ENCODE measurements at regions not wholly inside any gene's neighbourhood (a gene's known extent, or its start where the extent isn't known, plus 50 kb on each side); places are given as distances from the start of the nearest gene placed in this dataset. TPM values are rescaled to one million over a fixed set of nuclear protein-coding genes. Genes with fewer than 3 reads are reported as not detected.
"Not testable (repeated sequence)": the region's sequence is repeated elsewhere in the genome, so short reads cannot be mapped to it uniquely, and the experiment has no call there.

DNA sequence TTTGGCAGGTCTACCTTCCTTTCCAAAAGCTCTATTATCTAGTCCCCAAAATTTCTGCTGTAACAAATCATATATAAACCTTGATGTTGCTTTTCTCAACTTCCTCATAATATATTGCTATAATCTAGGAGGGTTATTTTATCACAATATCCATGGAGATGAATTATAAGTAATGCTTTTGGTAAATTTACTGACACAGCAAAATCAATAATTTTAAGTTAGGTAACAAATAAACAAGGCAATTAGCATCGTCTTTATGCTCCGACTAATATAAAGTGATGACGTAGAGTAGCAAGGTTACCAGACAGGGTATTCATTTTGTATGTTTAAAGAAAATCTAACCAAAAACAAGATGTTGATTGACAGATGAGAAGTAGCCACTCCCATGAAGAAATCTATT, 132.3 kb upstream of the ST8SIA4 start:
- no peaks in the 10 kb centered on the region for H3K4me1 ChIP-seq (ENCODE audit: insufficient read depth)
- H3K27ac ChIP-seq (ENCODE audit: low read depth) = no peak overlapping the region
- no peaks in the 10 kb centered on the region for H3K36me3 ChIP-seq (ENCODE audit: insufficient read depth)
- 98% methylated on average over 3 of the region's 3 CpGs for WGBS
- DNase-seq (ENCODE audit: extremely low spot score) = no peak
- no peak overlapping the region for H3K4me3 ChIP-seq (ENCODE audit: low read depth, low read length)

DNA sequence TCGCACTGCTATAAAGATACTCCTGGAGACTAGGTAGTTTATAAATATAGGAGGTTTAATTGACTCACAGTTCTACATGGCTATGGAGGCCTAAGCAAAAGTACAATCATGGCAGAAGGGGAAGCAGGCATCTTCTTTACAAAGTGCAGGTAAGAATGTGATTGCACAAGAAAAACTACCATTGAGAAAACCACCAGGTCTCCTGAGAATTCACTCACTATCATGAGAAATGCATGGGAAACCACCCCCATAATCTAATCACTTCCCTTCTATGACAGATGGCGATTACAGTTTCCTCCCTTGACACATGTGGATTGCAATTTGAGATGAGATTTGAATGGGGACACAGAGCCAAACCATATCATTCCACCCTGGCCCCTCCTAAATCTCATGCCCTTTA, 121.2 kb upstream of the ST8SIA4 start:
- Histone ChIP-seq H3K36me3 (ENCODE audit: insufficient read depth) (no peaks in the 10 kb centered on the region), H3K4me3 (ENCODE audit: low read depth, low read length) (no peak overlapping the region), H3K27ac (ENCODE audit: low read depth) (no peak overlapping the region), H3K4me1 (ENCODE audit: insufficient read depth) (no peaks in the 10 kb centered on the region)
- DNase-seq (ENCODE audit: extremely low spot score) = no peak
- 73% methylated on average over 2 of the region's 2 CpGs for WGBS

DNA sequence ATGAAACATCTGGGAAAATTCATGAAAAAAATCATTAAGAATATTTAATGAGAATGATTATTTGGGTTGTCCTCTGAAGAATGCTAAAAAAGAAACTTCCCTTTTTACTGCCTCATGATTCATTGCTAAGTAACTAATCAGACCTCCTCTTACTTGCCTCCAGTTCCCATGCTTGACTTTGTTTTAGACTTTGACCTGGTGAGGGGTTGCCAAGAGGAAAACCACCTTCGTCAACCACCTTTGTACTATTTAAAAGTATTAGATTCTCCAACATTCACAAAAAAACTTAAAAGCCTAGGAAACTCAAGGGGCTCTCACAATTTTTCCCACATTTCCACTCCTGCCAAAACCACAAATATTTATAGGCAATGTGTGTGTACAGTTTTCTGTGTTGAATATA, 115.2 kb upstream of the ST8SIA4 start:
- H3K36me3 ChIP-seq (ENCODE audit: insufficient read depth) = no peaks in the 10 kb centered on the region
- H3K4me1 ChIP-seq (ENCODE audit: insufficient read depth) = no peaks in the 10 kb centered on the region
- no peak overlapping the region for H3K4me3 ChIP-seq (ENCODE audit: low read depth, low read length)
- no peak overlapping the region for H3K27ac ChIP-seq (ENCODE audit: low read depth)
- WGBS = 62% methylated on average over 1 of the region's 1 CpG
- DNase-seq (ENCODE audit: extremely low spot score) = no peak

DNA sequence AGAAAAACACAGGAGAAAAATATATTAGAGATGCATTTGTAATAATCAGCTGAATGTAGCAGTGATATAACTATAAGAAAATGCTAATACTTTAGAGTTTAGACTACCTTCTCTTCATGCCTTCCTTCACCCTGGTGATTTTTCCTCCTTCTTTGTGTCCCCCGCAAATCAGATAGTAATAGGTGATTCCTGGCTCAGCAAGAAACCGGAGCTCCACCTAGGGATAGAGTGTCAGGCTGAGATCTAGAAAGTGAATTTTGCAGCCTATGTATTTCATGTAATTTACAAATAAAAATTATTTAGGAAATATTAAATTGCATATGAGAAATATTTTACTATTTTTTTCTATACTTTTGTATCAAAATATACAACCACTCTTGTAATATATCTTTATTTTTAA, 109.8 kb upstream of the ST8SIA4 start:
- H3K27ac ChIP-seq (ENCODE audit: low read depth) = no peak overlapping the region
- no peaks in the 10 kb centered on the region for H3K4me1 ChIP-seq (ENCODE audit: insufficient read depth)
- 63% methylated on average over 2 of the region's 2 CpGs for WGBS
- no peaks in the 10 kb centered on the region for H3K36me3 ChIP-seq (ENCODE audit: insufficient read depth)
- H3K4me3 ChIP-seq (ENCODE audit: low read depth, low read length) = no peak overlapping the region
- DNase-seq (ENCODE audit: extremely low spot score) = no peak

DNA sequence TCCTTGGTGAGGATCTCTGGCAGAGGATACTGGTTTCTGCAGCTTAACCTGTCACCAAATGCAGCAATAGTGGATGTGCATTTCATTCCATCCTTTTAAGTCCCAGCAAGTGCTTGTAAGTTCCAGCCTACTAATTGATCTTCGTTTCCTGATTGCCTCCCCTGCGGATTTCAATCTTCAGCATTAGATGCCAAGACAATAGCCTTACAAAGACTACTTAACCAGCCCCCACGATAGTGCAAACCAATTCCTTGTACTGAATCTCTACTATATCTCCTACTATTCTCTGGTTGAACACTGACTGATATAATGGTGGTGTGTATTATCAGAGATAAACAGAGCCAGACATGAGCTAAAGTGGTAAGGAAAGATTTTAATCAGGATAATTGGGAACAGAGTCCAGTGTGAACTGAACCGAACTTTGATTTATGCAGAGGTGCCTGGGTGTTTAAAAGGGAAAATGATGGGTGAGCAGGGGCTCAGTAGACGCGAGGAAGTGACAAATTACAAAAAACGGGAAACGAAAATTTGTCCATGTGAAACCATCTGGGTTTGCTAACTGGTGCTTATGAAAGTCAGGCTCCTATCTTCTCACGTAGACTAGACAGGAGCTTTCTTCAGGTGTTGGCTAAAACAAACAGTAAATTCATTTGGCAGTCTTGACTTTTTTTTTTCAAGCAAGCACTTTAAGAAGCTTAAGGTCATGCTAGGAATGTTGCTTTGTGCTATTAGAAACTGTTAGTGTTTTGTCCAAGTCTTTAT, 106.9 kb upstream of the ST8SIA4 start:
- Histone ChIP-seq H3K27ac (ENCODE audit: low read depth) (no peak overlapping the region), H3K4me3 (ENCODE audit: low read depth, low read length) (no peak overlapping the region), H3K36me3 (ENCODE audit: insufficient read depth) (no peaks in the 10 kb centered on the region), H3K4me1 (ENCODE audit: insufficient read depth) (no peaks in the 10 kb centered on the region)
- DNase-seq (ENCODE audit: extremely low spot score) = no peak
- WGBS = 58% methylated on average over 9 of the region's 9 CpGs

DNA sequence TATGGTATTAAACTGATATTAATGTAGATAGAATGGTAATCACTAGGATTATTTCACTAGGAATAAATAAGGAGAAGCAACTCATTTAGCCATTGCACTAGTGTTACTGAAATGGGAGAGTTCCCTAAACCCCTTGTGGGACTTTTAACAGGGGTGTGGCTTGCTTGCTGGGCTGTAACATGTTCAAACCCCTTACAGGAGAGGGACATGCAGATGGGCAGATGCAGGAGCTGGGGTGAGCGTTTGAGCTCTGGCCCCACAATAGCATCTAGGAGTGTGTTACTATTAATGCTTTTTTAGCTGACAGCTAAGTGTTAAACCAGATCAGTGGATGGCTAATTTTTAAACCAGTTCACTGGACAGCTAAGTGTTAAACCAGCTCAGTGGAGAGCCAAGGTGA, 89.3 kb upstream of the ST8SIA4 start:
- Histone ChIP-seq H3K36me3 (ENCODE audit: insufficient read depth) (no peaks in the 10 kb centered on the region), H3K4me1 (ENCODE audit: insufficient read depth) (no peaks in the 10 kb centered on the region), H3K4me3 (ENCODE audit: low read depth, low read length) (no peak overlapping the region), H3K27ac (ENCODE audit: low read depth) (no peak overlapping the region)
- WGBS = 83% methylated on average over 1 of the region's 1 CpG
- no peak for DNase-seq (ENCODE audit: extremely low spot score)

DNA sequence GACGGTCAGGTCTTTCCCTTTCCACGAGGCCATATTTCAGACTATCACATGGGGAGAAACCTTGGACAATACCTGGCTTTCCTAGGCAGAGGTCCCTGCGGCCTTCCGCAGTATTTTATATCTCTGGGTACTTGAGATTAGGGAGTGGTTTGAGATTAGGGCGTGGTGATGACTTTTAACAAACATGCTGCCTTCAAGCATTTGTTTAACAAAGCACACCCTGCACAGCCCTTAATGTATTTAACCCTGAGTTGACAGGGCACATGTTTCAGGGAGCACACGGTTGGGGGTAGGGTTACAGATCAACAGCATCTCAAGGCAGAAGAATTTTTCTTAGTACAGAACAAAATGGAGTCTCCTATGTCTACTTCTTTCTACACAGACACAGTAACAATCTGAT, 80.5 kb upstream of the ST8SIA4 start:
- not testable (repeated sequence) for DNase-seq (ENCODE audit: extremely low spot score); H3K27ac ChIP-seq (ENCODE audit: low read depth); H3K36me3 ChIP-seq (ENCODE audit: insufficient read depth); H3K4me1 ChIP-seq (ENCODE audit: insufficient read depth); H3K4me3 ChIP-seq (ENCODE audit: low read depth, low read length)
- WGBS = 58% methylated on average over 6 of the region's 6 CpGs

DNA sequence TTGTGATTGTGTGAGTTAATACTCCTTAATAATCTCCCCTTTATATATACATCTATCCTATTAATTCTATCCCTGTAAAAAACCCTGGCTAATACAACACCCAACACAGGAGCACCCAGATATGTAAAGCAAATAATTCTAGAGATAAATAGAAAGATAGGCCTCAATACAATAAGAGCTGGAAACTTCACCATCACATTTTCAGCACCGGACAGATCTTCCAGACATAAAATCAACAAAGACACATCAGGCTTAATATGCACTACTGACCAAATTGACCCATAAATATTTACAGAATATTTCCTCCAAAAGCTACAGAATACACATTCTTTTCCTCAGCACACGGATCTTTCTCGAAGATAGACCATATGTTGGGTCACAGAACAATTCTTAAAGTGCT, 71.0 kb upstream of the ST8SIA4 start:
- Histone ChIP-seq H3K4me3 (ENCODE audit: low read depth, low read length) (no peak overlapping the region), H3K27ac (ENCODE audit: low read depth) (no peak overlapping the region), H3K36me3 (ENCODE audit: insufficient read depth) (no peaks in the 10 kb centered on the region), H3K4me1 (ENCODE audit: insufficient read depth) (no peaks in the 10 kb centered on the region)
- no peak for DNase-seq (ENCODE audit: extremely low spot score)
- 43% methylated on average over 3 of the region's 3 CpGs for WGBS

DNA sequence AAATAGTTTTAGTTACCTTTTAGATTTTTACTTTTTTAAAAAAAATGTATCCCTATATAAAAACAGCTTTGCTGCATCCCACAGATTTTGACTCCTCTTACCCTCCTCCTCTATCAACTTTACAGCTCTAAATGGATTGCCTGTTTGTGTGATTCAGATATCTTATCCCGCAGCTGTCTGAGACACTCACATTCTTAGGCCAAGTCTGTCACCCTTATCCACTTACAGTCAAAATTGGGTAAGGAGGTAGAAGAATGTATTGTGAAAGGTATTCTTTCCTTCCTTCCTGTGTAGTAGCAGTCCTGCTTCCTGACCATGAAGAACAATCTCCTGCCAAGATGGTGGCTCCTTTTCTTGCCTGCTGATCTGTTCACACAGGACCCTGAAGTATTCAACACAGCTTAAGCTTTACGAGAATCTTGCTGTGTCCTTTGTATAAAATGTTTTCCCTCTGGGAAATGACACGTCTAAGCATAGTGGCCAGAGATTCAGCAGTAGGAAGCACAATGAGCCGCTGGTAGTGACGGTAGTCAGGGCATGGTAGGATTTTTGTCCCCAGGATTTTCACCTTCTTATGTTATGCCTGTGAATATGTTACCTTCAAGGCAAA, 67.7 kb upstream of the ST8SIA4 start:
- Histone ChIP-seq H3K27ac (ENCODE audit: low read depth) (no peak overlapping the region), H3K4me1 (ENCODE audit: insufficient read depth) (no peaks in the 10 kb centered on the region), H3K4me3 (ENCODE audit: low read depth, low read length) (no peak overlapping the region), H3K36me3 (ENCODE audit: insufficient read depth) (no peaks in the 10 kb centered on the region)
- no peak for DNase-seq (ENCODE audit: extremely low spot score)
- 41% methylated on average over 5 of the region's 5 CpGs for WGBS

DNA sequence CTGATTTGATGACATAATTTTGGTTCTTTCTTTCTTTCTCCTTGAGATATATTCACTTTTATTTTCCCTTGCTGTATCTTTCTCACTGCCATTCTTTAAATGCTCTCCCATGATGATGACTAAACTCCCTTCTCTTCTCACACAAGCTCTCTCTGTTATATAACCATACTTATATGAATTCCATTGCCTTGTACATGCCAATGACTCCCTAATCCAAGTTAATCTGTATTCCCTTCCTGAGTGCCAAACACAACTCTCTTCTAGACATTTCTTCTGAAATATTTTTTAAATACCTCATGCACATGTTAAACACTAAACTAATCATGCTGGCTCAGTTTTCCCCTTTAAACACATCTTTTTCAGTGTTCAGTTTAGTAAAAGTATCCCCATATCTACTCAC, 62.2 kb upstream of the ST8SIA4 start:
- no peaks in the 10 kb centered on the region for H3K36me3 ChIP-seq (ENCODE audit: insufficient read depth)
- DNase-seq (ENCODE audit: extremely low spot score) = no peak
- no peaks in the 10 kb centered on the region for H3K4me1 ChIP-seq (ENCODE audit: insufficient read depth)
- no peak overlapping the region for H3K4me3 ChIP-seq (ENCODE audit: low read depth, low read length)
- no peak overlapping the region for H3K27ac ChIP-seq (ENCODE audit: low read depth)

Small RNA genes lying in the stretch of these regions (small RNA-seq; reads per million reads assigned to genes)
- gene RN7SL802P = not detected
- not detected for gene RNA5SP188

All from urinary bladder (tissue), 4 donors.